ENCODE measurements at regions not wholly inside any gene's neighbourhood (a gene's known extent, or its start where the extent isn't known, plus 50 kb on each side); places are given as distances from the start of the nearest gene placed in this dataset.

DNA sequence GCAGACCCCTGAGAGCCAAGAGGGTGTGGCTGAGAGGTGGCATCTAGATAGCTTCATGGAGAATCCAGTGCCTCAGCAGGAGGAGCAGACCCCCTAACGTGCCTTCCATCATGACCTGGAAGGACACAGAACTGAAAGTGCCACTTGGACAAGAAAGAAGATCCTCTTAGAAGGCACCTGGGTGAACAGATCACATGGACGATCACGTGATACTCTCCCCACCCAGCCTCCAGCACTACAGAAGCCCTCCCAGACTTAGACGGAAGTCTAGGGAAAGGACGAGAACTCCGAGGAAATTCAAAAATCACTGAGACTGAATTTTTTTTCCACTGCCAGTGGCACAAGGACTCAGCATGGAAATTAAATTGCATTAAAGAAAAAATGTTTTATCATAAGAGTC is 113.4 kb downstream of the MRM1 start:
- TF ChIP-seq, protein P1, sequence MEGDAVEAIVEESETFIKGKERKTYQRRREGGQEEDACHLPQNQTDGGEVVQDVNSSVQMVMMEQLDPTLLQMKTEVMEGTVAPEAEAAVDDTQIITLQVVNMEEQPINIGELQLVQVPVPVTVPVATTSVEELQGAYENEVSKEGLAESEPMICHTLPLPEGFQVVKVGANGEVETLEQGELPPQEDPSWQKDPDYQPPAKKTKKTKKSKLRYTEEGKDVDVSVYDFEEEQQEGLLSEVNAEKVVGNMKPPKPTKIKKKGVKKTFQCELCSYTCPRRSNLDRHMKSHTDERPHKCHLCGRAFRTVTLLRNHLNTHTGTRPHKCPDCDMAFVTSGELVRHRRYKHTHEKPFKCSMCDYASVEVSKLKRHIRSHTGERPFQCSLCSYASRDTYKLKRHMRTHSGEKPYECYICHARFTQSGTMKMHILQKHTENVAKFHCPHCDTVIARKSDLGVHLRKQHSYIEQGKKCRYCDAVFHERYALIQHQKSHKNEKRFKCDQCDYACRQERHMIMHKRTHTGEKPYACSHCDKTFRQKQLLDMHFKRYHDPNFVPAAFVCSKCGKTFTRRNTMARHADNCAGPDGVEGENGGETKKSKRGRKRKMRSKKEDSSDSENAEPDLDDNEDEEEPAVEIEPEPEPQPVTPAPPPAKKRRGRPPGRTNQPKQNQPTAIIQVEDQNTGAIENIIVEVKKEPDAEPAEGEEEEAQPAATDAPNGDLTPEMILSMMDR (IDR thresholded peaks at IDR 0.05), result no peak
- no peak overlapping the region for H3K4me3 ChIP-seq
- H3K4me1 ChIP-seq, result no peaks in the 10 kb centered on the region
- H3K27me3 ChIP-seq, result peaks cover 0 to 30% of the 10 kb centered on the region in 2 donors
- intact Hi-C loops (cut with DNase I; ENCODE audit: low total_unique reads), result no loop called here
- no peaks in the 10 kb centered on the region for H3K36me3 ChIP-seq
- H3K27ac ChIP-seq, result no peak overlapping the region
- H3K9me3 ChIP-seq, result no peaks in the 10 kb centered on the region
- no peak for DNase-seq

DNA sequence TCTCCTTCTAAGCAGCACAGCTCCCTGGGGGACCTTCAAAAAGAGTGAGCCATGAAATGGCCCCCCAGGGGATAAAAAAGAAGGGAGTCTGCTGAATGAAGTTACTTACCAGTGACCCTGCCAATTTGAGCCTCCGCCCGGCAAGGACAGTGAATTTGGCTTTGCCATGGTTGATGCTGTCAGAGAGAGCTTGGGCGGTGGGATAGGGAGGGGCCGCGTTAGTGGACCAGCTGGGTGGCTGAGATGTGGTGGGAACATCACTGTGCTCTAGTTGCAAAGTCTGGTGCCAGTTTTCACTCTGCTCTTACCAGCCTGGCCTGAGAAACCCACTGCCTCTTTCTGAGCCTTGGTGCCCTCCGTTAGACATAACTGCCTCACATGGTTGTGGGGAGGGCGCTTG is 114.6 kb downstream of the MRM1 start:
- H3K4me3 ChIP-seq, result no peak overlapping the region
- H3K4me1 ChIP-seq, result no peaks in the 10 kb centered on the region
- intact Hi-C loops (cut with DNase I; ENCODE audit: low total_unique reads), result no loop called here
- H3K36me3 ChIP-seq, result no peaks in the 10 kb centered on the region
- TF ChIP-seq, protein P1 (IDR thresholded peaks at IDR 0.05), result no peak
- H3K27ac ChIP-seq, result no peak overlapping the region
- DNase-seq, result no peak
- H3K27me3 ChIP-seq, result peaks cover 0 to 26% of the 10 kb centered on the region in 2 donors
- H3K9me3 ChIP-seq, result no peaks in the 10 kb centered on the region

DNA sequence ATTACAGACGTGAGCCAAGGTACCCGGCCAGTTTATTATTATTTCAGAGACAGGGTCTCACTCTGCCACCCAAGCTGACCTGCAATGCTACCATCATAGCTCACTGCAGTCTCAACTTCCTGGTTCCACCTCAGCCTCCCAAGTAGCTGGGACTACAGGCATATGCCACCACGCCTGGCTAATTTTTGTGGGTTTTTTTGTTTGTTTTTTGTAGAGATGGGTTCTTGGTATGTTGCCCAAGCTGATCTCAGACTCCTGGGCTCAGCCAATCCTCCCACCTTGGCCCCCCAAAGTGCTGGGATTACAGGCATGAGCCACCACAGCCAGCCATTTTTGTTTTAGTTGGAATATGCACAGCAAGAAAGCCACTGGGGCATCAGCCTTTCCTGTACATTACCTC is 115.7 kb downstream of the MRM1 start:
- no peak for DNase-seq

DNA sequence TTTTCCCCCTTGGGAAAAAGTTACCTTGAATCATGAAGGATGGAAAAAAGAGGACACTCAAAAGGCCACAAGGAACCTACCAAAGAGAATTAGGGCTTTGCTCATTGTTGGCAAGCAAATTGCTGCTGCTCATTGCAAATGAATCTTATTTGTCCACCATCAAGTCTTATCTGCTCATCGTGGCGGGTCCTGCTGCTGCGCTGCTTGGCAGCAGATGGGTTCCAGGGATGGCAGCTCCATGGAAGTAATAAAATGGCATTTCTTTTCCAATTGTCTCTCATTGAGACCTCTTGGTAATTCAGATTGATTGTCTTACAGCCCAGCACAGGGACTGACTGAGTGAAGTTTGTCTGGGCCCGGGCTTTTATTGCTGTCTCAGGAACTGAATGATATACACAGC is 118.7 kb downstream of the MRM1 start:
- Histone ChIP-seq H3K4me3 (no peak overlapping the region), H3K36me3 (no peaks in the 10 kb centered on the region), H3K27me3 (peaks cover 0 to 49% of the 10 kb centered on the region in 2 donors), H3K27ac (no peak overlapping the region), H3K4me1 (peaks cover 0 to 12% (median 7%) of the 10 kb centered on the region in 4 donors), H3K9me3 (no peaks in the 10 kb centered on the region)
- intact Hi-C loops (cut with DNase I; ENCODE audit: low total_unique reads), result no loop called here
- TF ChIP-seq, protein P1 (IDR thresholded peaks at IDR 0.05), result no peak
- no peak for DNase-seq

More for the DNA sequence above, 115.7 kb downstream of the MRM1 start:
- no peak overlapping the region for H3K27ac ChIP-seq
- TF ChIP-seq, protein P1 (IDR thresholded peaks at IDR 0.05), result no peak
- H3K27me3 ChIP-seq, result peaks cover 0 to 26% of the 10 kb centered on the region in 2 donors
- H3K4me3 ChIP-seq, result no peak overlapping the region
- intact Hi-C loops (cut with DNase I; ENCODE audit: low total_unique reads), result no loop called here
- H3K36me3 ChIP-seq, result no peaks in the 10 kb centered on the region
- H3K9me3 ChIP-seq, result no peaks in the 10 kb centered on the region
- peaks cover 0 to 4% (median 1%) of the 10 kb centered on the region in 4 donors for H3K4me1 ChIP-seq

DNA sequence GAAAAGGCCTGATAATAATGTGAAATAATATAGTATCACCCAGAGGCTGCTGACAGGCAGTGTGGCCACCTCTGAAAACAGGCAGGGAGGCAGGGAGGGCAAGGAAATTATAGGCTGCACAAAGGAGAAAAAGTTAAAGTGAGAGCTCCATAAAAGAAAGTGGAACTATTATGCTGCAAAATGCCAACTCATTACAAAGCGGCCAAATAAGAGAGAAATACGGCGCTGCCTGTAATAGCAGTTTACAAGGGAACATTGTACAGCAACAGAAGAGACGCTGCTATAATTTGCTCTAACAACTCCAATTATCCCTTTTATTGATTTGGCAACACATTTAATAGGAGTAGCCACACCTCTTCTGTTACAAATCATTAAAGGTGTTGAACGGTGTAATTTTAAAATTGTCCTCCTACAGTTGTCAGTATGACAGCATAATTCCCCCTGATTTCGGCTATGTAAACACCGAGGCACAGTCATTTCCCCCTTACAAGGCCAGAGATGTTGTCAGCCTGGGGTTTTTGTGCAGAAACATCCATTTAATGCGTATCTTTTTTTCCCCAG is 120.3 kb downstream of the MRM1 start:
- peaks cover 0 to 48% of the 10 kb centered on the region in 2 donors for H3K27me3 ChIP-seq
- H3K4me1 ChIP-seq, result peaks cover 0 to 12% (median 7%) of the 10 kb centered on the region in 4 donors
- TF ChIP-seq, protein P1 (IDR thresholded peaks at IDR 0.05), result no peak
- no peak for DNase-seq
- intact Hi-C loops (cut with DNase I; ENCODE audit: low total_unique reads), result no loop called here
- no peaks in the 10 kb centered on the region for H3K9me3 ChIP-seq
- no peak overlapping the region for H3K27ac ChIP-seq
- peak overlapping the region; percentile 30 to 55 for H3K4me3 ChIP-seq
- no peaks in the 10 kb centered on the region for H3K36me3 ChIP-seq
